Tibial nerve (tissue), 4 donors: ENCODE measurements at regions not wholly inside any gene's neighbourhood (a gene's known extent, or its start where the extent isn't known, plus 50 kb on each side); places are given as distances from the start of the nearest gene placed in this dataset.

Source experiments
- CTCF ChIP-seq, 5 experiments: fragments of 200-600 bp in 3 of 5; fragments of 450-650 bp in 2 of 5; sonication (generic) in 3 of 5; IDR thresholded peaks; one replicate each; pipeline ENCODE4 v1.5.1; 2016 to 2019; ENCODE audit warnings: antibody characterized with exemption in 5 of 5, mild to moderate bottlenecking in 3 of 5, moderate library complexity in 2 of 5
- EP300 ChIP-seq, 2 donors: sonication (generic); formaldehyde crosslinking; IDR thresholded peaks; one replicate each; pipeline ENCODE4 v1.6.1; 2017; ENCODE audit warnings: antibody characterized with exemption in 2 of 2, mild to moderate bottlenecking in 1 of 2
- POLR2A ChIP-seq, 2 donors: fragments of 450-650 bp; IDR thresholded peaks; one replicate each; pipeline ENCODE4 v1.6.1; 2017; ENCODE audit warnings: antibody characterized with exemption in 2 of 2, mild to moderate bottlenecking in 2 of 2, moderate library complexity in 2 of 2

- TF ChIP-seq CTCF (IDR thresholded peaks at IDR 0.05): no peak
- TF ChIP-seq POLR2A (IDR thresholded peaks at IDR 0.05): no peak
- no peak for TF ChIP-seq EP300 (IDR thresholded peaks at IDR 0.05)
Observed at GRCh38 chr2:118616432-118616831, 231.0 kb downstream of the EN1 start.
